ENCODE measurements at regions not wholly inside any gene's neighbourhood (a gene's known extent, or its start where the extent isn't known, plus 50 kb on each side); places are given as distances from the start of the nearest gene placed in this dataset.

- TF ChIP-seq CTCF (IDR thresholded peaks at IDR 0.05; ENCODE audit: insufficient read depth, low read depth, low read length) (no peak), EZH2 (IDR thresholded peaks at IDR 0.05; ENCODE audit: insufficient read depth, low read length) (no peak)
These were observed 598.3 kb upstream of the PLXNA2 start for GRCh38 chr1:208842451-208842850.
